ENCODE measurements at regions not wholly inside any gene's neighbourhood (a gene's known extent, or its start where the extent isn't known, plus 50 kb on each side); places are given as distances from the start of the nearest gene placed in this dataset.

DNA sequence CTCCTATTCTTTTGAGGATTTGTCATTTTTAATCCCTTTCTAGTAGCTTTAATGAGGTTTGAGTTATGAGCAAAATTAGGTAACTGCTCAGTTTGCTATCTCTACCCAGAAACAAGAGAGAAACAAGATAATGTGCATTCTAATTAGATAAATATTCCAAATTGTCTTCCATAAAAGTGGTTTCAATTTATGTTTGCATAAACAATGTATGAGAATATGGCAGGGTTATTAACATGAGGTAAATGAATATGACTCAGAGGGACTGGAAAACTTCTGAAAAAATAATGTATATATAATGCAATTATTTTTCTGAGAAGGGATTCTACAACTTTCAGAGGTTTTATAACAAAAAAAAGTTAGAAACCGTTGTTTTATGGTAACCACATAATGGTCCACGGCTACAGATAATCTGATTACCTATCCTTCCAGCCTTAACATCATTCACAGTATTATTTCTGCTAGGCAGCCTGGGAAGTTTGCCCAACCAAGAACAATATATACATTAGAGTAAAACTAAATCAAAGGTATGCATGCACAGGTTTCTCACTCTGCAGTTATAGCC, 101.2 kb downstream of the CRPPA start:
- no peak for DNase-seq (ENCODE audit: low spot score)

- no peak for DNase-seq (ENCODE audit: low spot score)
Measured at GRCh38 chr7:16318989-16319915, 102.1 kb downstream of the CRPPA start.

GRCh38 chr7:16318463-16318862, 102.9 kb downstream of the CRPPA start:
- no peak for DNase-seq (ENCODE audit: low spot score)

GRCh38 chr7:16317406-16317805, 103.9 kb downstream of the CRPPA start:
- DNase-seq (ENCODE audit: low spot score): no peak

GRCh38 chr7:16315280-16315679, 106.1 kb downstream of the CRPPA start:
- no peak for DNase-seq (ENCODE audit: low spot score)

- DNase-seq (ENCODE audit: low spot score): no peak
Measured at GRCh38 chr7:16309129-16309528, 112.2 kb downstream of the CRPPA start.

GRCh38 chr7:16301291-16301690, 120.0 kb downstream of the CRPPA start:
- DNase-seq (ENCODE audit: low spot score): no peak

GRCh38 chr7:16300361-16300895, 120.9 kb downstream of the CRPPA start:
- no peak for DNase-seq (ENCODE audit: low spot score)

GRCh38 chr7:16299853-16300252, 121.5 kb downstream of the CRPPA start:
- DNase-seq (ENCODE audit: low spot score): no peak

DNA sequence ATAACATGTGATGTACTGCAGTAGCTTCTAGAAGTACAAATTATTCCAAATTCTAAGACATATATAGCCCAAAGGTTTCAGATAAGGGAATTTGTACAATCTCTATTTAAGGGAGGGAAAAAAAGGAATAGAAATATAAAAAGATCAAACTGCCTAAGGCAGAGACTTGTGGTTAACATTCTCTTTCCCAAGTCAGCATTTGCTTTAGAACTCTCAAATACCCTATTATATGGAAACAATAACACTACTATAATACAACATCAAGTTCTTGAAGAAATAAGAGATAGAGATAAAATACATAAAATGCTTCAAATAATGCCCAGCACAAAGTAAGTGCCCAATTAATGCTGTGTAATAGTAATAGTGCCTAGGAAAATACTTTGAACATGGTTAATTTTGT, 123.1 kb downstream of the CRPPA start:
- DNase-seq (ENCODE audit: low spot score): no peak

DNA sequence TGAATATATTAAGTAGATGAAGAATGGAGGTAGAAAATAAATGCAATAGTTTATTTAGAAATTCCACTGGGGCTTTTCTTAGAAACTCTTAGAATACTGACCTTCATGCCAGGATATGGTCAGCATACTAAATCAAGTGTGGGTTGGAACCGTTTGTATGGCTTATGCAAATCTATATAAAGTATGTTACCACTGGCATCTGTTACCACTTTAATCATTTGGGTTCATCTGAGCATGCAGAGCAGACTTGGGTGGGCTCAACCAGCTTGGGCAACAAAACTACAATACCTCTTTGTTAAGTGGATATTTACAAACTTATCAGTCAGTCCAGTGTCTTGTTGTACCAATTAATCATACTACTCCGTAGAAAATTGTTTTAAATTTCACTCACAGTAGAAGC, 125.8 kb downstream of the CRPPA start:
- no peak for DNase-seq (ENCODE audit: low spot score)

- DNase-seq (ENCODE audit: low spot score): no peak
Measured at GRCh38 chr7:16293669-16294425, 127.5 kb downstream of the CRPPA start.

DNA sequence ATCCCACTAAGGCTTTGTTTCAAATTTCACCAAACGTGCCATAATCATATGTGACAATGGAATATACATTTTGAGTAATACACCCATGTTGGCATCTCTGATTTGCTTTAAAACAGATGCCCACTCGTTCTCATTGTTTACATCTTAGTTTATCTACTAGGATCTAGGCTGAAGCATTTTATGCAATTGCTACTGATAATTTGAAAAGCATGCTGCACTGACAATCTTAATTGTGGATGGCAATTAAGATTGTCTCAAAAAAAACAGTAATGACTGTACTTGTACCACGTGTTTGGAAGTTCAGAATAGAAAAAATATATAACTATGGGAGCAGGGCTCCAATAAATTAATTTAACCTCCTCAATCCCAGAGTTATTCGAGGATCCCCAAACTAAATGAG, 136.8 kb downstream of the CRPPA start:
- no peak for DNase-seq (ENCODE audit: low spot score)

DNA sequence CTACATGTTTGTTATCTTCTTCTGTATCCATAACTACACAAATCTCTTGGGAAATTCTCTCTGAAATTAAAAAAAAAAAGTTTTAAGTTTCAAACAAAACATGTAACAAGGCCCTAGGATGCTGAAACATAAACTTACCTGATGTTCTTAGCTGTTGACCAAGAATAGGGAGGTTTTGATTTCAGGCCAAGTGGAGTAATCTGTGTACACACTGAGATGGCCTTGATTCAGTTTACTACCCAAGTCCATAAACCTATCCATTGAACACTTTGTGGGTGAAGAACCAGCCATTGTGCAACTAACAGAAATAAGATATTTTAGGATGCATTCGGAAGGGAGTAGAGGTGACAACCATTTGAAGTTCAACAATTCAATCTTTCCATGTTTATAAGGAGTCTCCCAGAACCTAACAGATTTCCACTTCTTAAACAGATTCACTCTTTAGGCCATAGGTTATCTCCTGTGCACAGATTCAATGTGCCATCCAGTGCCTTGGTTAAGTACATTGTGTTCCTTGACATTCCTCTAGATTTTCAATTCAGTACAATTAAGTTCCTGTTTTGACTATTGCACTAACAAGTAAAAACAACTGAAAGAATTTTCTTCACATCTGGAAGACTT, 143.1 kb downstream of the CRPPA start:
- no peak for DNase-seq (ENCODE audit: low spot score)

DNA sequence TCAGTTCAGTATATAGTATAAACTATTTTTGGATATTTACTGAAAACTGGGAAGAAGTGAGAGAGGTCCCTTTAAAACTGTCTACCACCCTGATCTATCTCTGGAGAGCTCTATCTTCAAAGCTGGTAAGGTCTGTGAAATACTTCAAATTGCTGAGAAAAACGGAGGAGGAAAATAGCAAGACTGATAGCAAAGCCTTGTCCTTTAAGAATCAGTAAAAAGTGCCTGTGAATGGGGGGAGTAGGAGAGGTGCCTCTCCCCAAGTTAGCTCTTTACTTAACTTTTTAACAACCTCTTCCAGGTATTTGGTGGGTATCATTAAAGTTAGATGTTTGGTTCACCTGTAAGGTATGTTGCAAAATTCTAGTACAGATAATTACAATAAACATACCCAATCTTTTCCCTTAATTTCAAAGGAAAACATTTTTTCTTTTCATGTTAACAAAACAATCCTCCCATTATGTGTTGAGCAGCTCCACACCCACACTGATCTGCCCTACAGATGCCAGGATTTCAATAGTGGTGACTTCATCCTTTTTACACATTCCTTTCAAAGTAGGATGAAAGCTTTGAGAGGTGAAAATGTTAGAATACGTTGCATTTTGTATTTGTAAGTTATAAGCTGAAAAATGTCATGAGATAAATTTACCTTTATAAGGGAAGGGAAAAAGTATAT, 149.2 kb downstream of the CRPPA start:
- DNase-seq (ENCODE audit: low spot score): no peak

DNA sequence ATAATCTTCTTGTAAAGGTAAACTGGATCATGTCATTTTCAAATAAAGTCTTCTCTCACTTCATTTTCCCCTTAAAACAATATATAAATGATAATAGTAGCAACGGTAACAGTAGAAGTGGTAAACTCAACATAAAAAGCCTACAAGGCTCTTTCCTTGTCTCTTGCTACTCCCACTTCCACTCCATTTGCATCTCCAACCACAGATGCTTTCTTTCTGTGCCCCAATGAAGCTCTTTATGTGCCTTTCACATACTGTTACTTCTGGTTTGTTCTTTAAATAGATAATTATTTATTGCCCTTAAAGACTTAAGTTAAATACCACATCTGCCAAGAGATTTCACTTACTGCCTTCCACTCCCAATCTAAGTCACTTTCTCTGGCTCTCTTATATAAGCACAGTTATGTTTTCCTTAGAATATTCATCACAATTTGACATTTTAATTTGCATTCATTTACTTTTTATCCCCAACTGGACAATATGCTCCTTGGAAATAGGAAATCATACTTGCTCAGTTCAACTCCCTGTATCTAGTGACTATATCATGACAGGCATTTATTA, 149.9 kb downstream of the CRPPA start:
- no peak for DNase-seq (ENCODE audit: low spot score)

DNA sequence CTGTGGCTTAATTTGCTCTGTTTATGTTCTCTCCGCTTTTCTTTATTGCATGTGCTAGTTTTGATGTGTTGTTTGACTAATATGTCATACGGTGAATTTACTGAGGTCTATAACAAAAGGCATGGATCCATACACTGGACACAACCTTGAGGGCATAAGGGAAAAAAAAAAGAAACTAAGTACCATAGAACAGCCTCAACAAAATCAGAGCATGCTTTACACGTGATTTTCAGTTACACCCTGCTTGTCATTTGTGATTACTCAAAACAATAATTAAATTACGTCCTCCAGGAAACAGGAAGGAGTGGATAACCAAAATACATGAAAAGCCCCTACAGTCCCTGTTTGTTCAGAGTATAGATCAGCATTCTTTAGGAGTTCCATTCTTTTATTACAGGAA, 150.5 kb downstream of the CRPPA start:
- DNase-seq (ENCODE audit: low spot score): no peak

DNA sequence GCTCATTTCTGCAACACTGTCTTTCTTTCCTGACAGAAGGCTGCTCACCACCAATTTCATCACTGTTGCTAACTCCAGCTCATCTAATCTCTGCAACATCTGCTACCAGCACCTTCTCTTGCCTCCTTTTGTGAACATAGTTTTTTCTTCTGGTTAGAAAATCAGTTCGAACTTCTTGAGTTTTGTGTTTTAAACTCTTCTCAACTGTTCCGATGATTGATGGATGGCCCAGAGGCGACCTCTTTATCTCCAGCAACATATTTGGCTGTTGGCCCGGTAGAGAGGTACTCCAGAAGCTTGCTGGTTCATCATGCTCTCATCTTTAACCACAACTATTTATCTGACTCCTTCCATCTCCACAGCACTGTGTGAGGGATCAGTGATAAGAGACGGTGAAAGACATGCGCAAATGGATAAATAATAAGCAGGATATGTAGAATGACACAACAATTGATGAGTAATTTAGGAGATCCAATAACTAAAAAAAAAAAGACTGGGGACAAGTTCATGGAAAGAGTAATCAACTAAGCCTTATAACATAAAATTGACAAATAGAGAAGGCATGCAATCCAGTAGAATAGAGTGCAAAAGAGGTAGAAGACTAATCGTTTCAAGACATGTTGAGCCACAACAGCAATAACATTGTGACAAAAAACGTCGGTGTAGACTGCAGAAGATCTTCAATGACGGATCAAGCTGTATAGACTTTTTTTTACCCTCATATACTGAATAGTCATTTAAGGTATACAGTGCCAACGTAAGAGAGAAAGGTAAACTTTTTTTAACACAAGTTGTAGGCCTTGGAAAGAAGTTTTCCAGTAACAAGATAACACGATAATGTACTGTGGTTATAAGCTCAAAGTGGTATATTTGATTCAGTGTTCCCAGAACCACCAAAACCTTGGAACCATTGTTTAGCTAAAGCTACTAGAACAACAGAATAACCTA, 152.2 kb downstream of the CRPPA start:
- no peak for DNase-seq (ENCODE audit: low spot score)

- no peak for DNase-seq (ENCODE audit: low spot score)
Measured at GRCh38 chr7:16267953-16268820, 153.2 kb downstream of the CRPPA start.

Measured in D341Med (cell line).